PFSK-1 (cell line): ENCODE measurements at regions not wholly inside any gene's neighbourhood (a gene's known extent, or its start where the extent isn't known, plus 50 kb on each side); places are given as distances from the start of the nearest gene placed in this dataset.

Experiments used
- FOXP2 ChIP-seq: optimal IDR thresholded peaks from 2 replicates; pipeline ENCODE3; 2011; ENCODE audit warnings: borderline replicate concordance, control low read depth, inconsistent platforms; ENCODE audit not compliant: insufficient read depth; ENCODE audit errors: extremely low read length, extremely low read depth
- POLR2AphosphoS5 ChIP-seq: IDR thresholded peaks from 2 replicates; pipeline ENCODE4 v1.6.1; 2012; ENCODE audit warnings: low read depth, mild to moderate bottlenecking, control low read depth, low read length, moderate library complexity
- SIN3A ChIP-seq: IDR thresholded peaks from 2 replicates; pipeline ENCODE4 v1.6.1; 2012; ENCODE audit warnings: mild to moderate bottlenecking, low read length, moderate library complexity, borderline replicate concordance; ENCODE audit not compliant: insufficient read depth
- TAF1 ChIP-seq: IDR thresholded peaks from 2 replicates; pipeline ENCODE4 v1.6.1; 2012; ENCODE audit warnings: low read length, control low read depth, borderline replicate concordance; ENCODE audit not compliant: insufficient read depth
- TF ChIP-seq, protein P1 (sequence below), 2 experiments: IDR thresholded peaks; 2 replicates each; pipeline versions ENCODE4 v1.6.1 to v1.8.0; 2011 to 2012; ENCODE audit warnings: low read depth in 2 of 2, low read length in 2 of 2, control low read depth in 1 of 2, inconsistent platforms in 1 of 2, mild to moderate bottlenecking in 1 of 2, moderate library complexity in 1 of 2; ENCODE audit not compliant: insufficient read depth in 1 of 2

DNA sequence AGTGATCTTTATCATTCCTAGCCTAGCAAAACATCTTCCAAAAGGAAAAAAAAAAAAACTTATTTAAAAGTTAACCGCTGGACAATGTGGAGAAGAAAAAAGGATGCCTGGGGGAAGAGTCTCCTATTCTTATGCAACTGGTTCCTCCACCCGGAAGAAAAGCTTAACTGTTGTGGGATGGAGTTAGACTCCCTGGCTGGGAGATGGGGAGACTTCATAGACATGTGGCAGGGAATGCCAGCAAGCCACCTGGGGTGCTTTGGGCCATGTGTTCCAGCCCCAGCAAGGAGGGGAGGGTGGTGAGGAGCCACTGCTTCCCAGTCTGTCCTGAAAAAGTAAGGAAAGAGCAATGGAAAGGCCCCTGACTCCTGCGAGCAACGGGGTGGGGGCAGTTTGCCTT lies 119.4 kb upstream of the SPIN4 start:
- TF ChIP-seq, protein P1, sequence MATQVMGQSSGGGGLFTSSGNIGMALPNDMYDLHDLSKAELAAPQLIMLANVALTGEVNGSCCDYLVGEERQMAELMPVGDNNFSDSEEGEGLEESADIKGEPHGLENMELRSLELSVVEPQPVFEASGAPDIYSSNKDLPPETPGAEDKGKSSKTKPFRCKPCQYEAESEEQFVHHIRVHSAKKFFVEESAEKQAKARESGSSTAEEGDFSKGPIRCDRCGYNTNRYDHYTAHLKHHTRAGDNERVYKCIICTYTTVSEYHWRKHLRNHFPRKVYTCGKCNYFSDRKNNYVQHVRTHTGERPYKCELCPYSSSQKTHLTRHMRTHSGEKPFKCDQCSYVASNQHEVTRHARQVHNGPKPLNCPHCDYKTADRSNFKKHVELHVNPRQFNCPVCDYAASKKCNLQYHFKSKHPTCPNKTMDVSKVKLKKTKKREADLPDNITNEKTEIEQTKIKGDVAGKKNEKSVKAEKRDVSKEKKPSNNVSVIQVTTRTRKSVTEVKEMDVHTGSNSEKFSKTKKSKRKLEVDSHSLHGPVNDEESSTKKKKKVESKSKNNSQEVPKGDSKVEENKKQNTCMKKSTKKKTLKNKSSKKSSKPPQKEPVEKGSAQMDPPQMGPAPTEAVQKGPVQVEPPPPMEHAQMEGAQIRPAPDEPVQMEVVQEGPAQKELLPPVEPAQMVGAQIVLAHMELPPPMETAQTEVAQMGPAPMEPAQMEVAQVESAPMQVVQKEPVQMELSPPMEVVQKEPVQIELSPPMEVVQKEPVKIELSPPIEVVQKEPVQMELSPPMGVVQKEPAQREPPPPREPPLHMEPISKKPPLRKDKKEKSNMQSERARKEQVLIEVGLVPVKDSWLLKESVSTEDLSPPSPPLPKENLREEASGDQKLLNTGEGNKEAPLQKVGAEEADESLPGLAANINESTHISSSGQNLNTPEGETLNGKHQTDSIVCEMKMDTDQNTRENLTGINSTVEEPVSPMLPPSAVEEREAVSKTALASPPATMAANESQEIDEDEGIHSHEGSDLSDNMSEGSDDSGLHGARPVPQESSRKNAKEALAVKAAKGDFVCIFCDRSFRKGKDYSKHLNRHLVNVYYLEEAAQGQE (IDR thresholded peaks at IDR 0.05; ENCODE audit: insufficient read depth in 1 of 2, low read depth in 2 of 2, low read length in 2 of 2): no peak
- no peak for TF ChIP-seq SIN3A
- no peak for TF ChIP-seq POLR2AphosphoS5
- no peak for TF ChIP-seq TAF1
- no peak for TF ChIP-seq FOXP2

DNA sequence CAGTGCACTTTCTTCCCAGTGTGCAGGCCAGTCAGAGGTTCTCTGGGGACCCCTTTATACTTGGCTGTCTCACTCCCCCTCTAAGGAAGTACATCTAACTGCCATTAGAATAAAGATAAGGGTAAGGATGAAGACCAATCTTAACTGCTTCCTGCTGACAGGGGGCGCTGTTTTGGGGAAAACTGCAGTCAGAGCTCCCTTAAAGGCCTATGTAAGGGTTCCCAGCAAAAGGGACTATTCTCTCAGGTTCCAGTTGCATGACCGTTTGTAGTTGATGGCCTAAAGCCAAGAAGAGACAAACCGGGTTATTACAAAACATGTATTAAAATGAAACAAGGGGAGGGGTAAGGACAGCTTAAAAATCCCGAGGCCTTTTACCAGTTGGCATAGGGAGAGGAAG lies 115.6 kb upstream of the SPIN4 start:
- TF ChIP-seq FOXP2 (no peak), SIN3A (no peak), TAF1 (no peak), POLR2AphosphoS5 (no peak)
- TF ChIP-seq, protein P1 (IDR thresholded peaks at IDR 0.05; ENCODE audit: insufficient read depth in 1 of 2, low read depth in 2 of 2, low read length in 2 of 2): no peak

DNA sequence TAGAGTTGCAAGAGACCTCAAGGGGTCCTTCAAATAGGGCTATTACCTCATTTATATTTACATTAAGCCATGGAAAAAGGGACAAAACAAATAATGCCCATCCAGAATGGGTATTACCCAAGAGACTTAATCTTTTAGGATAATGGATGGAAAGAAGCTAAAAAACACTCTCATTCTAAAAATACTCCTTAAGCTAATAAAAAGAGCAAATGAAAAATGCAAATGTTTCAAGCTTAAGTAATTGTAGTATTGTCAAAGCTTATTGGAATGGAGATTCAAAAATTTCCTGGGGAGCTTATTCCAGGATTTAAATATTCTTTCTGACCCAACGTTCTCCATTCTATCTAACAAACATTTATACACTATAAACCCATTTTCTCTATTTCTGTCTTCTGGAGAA lies 107.8 kb upstream of the SPIN4 start:
- TF ChIP-seq, protein P1 (IDR thresholded peaks at IDR 0.05; ENCODE audit: insufficient read depth in 1 of 2, low read depth in 2 of 2, low read length in 2 of 2): no peak
- TF ChIP-seq SIN3A (no peak), FOXP2 (no peak), TAF1 (no peak), POLR2AphosphoS5 (no peak)

DNA sequence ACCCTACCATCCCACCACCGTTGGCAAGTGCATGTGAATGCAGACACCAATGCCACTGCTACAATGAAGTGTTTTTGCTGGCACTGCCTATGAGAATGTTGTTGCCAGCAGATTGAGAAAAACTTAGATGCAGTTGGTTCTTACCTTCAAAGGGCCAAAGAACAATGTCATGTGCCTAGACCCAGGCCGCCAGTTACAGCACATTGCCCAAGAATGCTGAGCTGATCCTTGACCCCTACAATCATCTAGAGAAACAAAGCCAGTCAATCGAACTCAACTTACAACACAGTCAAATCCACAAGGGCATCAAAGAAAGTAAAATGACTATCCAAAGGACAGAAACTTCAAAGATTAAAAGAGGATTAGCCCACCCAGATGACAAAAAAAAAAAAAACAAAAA lies 102.4 kb upstream of the SPIN4 start:
- TF ChIP-seq FOXP2 (no peak), TAF1 (no peak), SIN3A (no peak), POLR2AphosphoS5 (no peak)
- TF ChIP-seq, protein P1 (IDR thresholded peaks at IDR 0.05; ENCODE audit: insufficient read depth in 1 of 2, low read depth in 2 of 2, low read length in 2 of 2): no peak

DNA sequence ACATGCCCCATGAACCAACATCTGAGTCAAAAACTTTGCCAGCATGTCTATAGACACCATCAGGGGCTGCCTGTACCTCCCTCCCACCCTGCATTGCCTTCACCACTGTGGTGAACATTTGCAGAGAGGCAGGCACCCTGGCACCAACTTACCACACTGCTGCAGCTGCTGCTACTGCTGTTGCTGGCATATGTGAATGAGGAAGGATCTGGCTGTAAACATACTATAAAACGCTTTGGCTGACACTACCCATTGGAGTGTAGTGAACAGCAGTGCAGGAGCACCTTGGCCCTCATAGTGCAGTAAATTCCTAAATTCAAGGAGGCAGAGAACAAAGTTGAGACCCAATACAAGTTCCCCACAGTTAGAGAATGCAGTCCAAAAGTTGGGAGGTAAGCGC lies 90.6 kb upstream of the SPIN4 start:
- TF ChIP-seq, protein P1 (IDR thresholded peaks at IDR 0.05; ENCODE audit: insufficient read depth in 1 of 2, low read depth in 2 of 2, low read length in 2 of 2): no peak
- TF ChIP-seq SIN3A: no peak
- no peak for TF ChIP-seq FOXP2
- TF ChIP-seq TAF1: no peak
- TF ChIP-seq POLR2AphosphoS5: no peak
